ENCODE measurements at regions not wholly inside any gene's neighbourhood (a gene's known extent, or its start where the extent isn't known, plus 50 kb on each side); places are given as distances from the start of the nearest gene placed in this dataset.

GRCh38 chr11:95352733-95353346 is 121.8 kb upstream of the SESN3 start:
- no peak for DNase-seq (ENCODE audit: low read depth)

GRCh38 chr11:95349345-95349942 is 118.4 kb upstream of the SESN3 start:
- no peak for DNase-seq (ENCODE audit: low read depth)

GRCh38 chr11:95346265-95346664 is 115.3 kb upstream of the SESN3 start:
- DNase-seq (ENCODE audit: low read depth): no peak

- DNase-seq (ENCODE audit: low read depth): no peak
Observed at GRCh38 chr11:95345651-95346050, 114.6 kb upstream of the SESN3 start.

- DNase-seq (ENCODE audit: low read depth): no peak
Observed at GRCh38 chr11:95344932-95345642, 114.1 kb upstream of the SESN3 start.

- no peak for DNase-seq (ENCODE audit: low read depth)
Observed at GRCh38 chr11:95341221-95341620, 110.2 kb upstream of the SESN3 start.

- no peak for DNase-seq (ENCODE audit: low read depth)
Observed at GRCh38 chr11:95339086-95339901, 108.3 kb upstream of the SESN3 start.

- DNase-seq (ENCODE audit: low read depth): no peak
Observed at GRCh38 chr11:95338430-95338991, 107.5 kb upstream of the SESN3 start.

- no peak for DNase-seq (ENCODE audit: low read depth)
Observed at GRCh38 chr11:95337972-95338429, 107.0 kb upstream of the SESN3 start.

GRCh38 chr11:95337175-95337957 is 106.4 kb upstream of the SESN3 start:
- DNase-seq (ENCODE audit: low read depth): peak; percentile 2

GRCh38 chr11:95335989-95336388 is 105.0 kb upstream of the SESN3 start:
- no peak for DNase-seq (ENCODE audit: low read depth)

- no peak for DNase-seq (ENCODE audit: low read depth)
Observed at GRCh38 chr11:95331161-95331560, 100.2 kb upstream of the SESN3 start.

GRCh38 chr11:95330302-95330701 is 99.3 kb upstream of the SESN3 start:
- DNase-seq (ENCODE audit: low read depth): no peak

- DNase-seq (ENCODE audit: low read depth): no peak
Observed at GRCh38 chr11:95327273-95327948, 96.4 kb upstream of the SESN3 start.

GRCh38 chr11:95325777-95326258 is 94.8 kb upstream of the SESN3 start:
- DNase-seq (ENCODE audit: low read depth): no peak

GRCh38 chr11:95324826-95325225 is 93.8 kb upstream of the SESN3 start:
- no peak for DNase-seq (ENCODE audit: low read depth)

- no peak for DNase-seq (ENCODE audit: low read depth)
Observed at GRCh38 chr11:95322539-95322938, 91.5 kb upstream of the SESN3 start.

GRCh38 chr11:95318498-95318897 is 87.5 kb upstream of the SESN3 start:
- DNase-seq (ENCODE audit: low read depth): no peak

GRCh38 chr11:95308512-95309035 is 77.6 kb upstream of the SESN3 start:
- DNase-seq (ENCODE audit: low read depth): no peak

- DNase-seq (ENCODE audit: low read depth): no peak
Observed at GRCh38 chr11:95307286-95307685, 76.3 kb upstream of the SESN3 start.
